ENCODE measurements at regions not wholly inside any gene's neighbourhood (a gene's known extent, or its start where the extent isn't known, plus 50 kb on each side); places are given as distances from the start of the nearest gene placed in this dataset.

DNA sequence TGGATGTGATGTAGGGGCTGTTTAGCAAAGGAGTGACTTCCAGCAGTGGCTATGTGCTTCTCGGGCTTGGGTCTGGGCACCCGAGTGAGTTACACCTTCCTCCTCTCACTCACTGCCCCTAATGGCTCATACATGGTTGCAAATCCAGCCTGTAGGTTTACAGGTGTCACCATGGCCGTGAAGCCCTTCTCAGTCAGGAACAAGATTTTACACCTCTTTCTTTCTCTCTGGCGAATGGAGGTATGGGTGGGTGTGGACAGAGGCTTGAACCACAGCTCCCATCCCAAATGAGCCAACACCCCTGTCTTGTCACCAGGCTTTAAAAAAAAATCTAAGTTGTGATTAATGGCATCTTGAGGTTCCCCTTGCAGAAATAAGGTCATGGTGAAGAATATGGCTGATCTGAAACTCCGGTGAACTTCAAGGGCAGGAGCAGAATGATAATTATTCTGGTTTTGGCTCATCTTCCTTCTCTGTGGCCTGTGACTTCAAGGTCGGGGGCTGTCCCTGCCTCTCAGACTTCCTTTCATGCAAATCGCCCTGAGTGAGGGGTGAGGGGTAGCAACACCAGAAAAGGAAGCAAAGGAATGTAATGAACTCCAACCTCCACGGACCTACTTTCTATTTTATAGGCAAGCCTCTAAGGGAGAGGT is 331.2 kb downstream of the MAF start:
- Mint-ChIP-seq H3K9me3 (ENCODE audit: unreplicated experiment) (peaks cover 5% of the 10 kb centered on the region), H3K36me3 (ENCODE audit: unreplicated experiment) (no peaks in the 10 kb centered on the region), H3K27me3 (ENCODE audit: unreplicated experiment) (peaks cover 4% of the 10 kb centered on the region), H3K4me3 (ENCODE audit: unreplicated experiment) (no peak overlapping the region), H3K4me1 (ENCODE audit: unreplicated experiment) (no peaks in the 10 kb centered on the region), H3K27ac (ENCODE audit: unreplicated experiment) (no peak overlapping the region)
- TF ChIP-seq, protein P1, sequence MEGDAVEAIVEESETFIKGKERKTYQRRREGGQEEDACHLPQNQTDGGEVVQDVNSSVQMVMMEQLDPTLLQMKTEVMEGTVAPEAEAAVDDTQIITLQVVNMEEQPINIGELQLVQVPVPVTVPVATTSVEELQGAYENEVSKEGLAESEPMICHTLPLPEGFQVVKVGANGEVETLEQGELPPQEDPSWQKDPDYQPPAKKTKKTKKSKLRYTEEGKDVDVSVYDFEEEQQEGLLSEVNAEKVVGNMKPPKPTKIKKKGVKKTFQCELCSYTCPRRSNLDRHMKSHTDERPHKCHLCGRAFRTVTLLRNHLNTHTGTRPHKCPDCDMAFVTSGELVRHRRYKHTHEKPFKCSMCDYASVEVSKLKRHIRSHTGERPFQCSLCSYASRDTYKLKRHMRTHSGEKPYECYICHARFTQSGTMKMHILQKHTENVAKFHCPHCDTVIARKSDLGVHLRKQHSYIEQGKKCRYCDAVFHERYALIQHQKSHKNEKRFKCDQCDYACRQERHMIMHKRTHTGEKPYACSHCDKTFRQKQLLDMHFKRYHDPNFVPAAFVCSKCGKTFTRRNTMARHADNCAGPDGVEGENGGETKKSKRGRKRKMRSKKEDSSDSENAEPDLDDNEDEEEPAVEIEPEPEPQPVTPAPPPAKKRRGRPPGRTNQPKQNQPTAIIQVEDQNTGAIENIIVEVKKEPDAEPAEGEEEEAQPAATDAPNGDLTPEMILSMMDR (IDR thresholded peaks at IDR 0.05): no peak
- no peak for DNase-seq (ENCODE audit: extremely low spot score, unreplicated experiment)

DNA sequence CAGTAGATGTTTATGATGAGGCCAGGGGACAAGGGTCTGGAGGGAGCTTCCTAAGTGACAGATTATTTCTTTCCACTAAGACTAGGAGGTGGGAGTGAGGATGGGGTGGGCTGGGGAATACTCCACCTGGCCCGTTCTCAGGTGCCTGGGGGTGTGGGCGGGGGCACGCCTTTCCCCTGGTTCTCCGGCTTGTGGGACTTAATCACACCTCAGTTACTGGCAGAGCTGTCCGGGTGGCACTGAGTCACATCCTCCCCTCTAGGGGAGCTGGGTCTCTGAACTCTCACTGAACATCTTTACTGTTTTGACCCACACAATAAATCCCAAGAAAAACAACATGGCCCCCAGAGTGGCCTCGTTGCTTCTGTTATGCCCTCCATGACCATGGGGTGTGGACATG is 332.8 kb downstream of the MAF start:
- no peak for DNase-seq (ENCODE audit: extremely low spot score, unreplicated experiment)
- TF ChIP-seq, protein P1 (IDR thresholded peaks at IDR 0.05): no peak
- no peaks in the 10 kb centered on the region for H3K4me1 Mint-ChIP-seq (ENCODE audit: unreplicated experiment)
- H3K9me3 Mint-ChIP-seq (ENCODE audit: unreplicated experiment): peaks cover 9% of the 10 kb centered on the region
- H3K4me3 Mint-ChIP-seq (ENCODE audit: unreplicated experiment): no peak overlapping the region
- H3K36me3 Mint-ChIP-seq (ENCODE audit: unreplicated experiment): no peaks in the 10 kb centered on the region
- peaks cover 4% of the 10 kb centered on the region for H3K27me3 Mint-ChIP-seq (ENCODE audit: unreplicated experiment)
- no peak overlapping the region for H3K27ac Mint-ChIP-seq (ENCODE audit: unreplicated experiment)

- Mint-ChIP-seq H3K36me3 (ENCODE audit: unreplicated experiment) (no peaks in the 10 kb centered on the region), H3K27me3 (ENCODE audit: unreplicated experiment) (peaks cover 4% of the 10 kb centered on the region), H3K4me1 (ENCODE audit: unreplicated experiment) (peaks cover 4% of the 10 kb centered on the region), H3K27ac (ENCODE audit: unreplicated experiment) (no peak overlapping the region), H3K4me3 (ENCODE audit: unreplicated experiment) (no peak overlapping the region), H3K9me3 (ENCODE audit: unreplicated experiment) (peaks cover 9% of the 10 kb centered on the region)
- DNase-seq (ENCODE audit: extremely low spot score, unreplicated experiment): no peak
- TF ChIP-seq, protein P1 (IDR thresholded peaks at IDR 0.05): no peak
These were observed 333.4 kb downstream of the MAF start for GRCh38 chr16:79267146-79267545.

- H3K4me3 Mint-ChIP-seq (ENCODE audit: unreplicated experiment): no peak overlapping the region
- peaks cover 9% of the 10 kb centered on the region for H3K9me3 Mint-ChIP-seq (ENCODE audit: unreplicated experiment)
- TF ChIP-seq, protein P1 (IDR thresholded peaks at IDR 0.05): no peak
- H3K36me3 Mint-ChIP-seq (ENCODE audit: unreplicated experiment): no peaks in the 10 kb centered on the region
- DNase-seq (ENCODE audit: extremely low spot score, unreplicated experiment): no peak
- peaks cover 4% of the 10 kb centered on the region for H3K27me3 Mint-ChIP-seq (ENCODE audit: unreplicated experiment)
- no peak overlapping the region for H3K27ac Mint-ChIP-seq (ENCODE audit: unreplicated experiment)
- peaks cover 4% of the 10 kb centered on the region for H3K4me1 Mint-ChIP-seq (ENCODE audit: unreplicated experiment)
These were observed 334.8 kb downstream of the MAF start for GRCh38 chr16:79265701-79266100.

GRCh38 chr16:79265196-79265595 is 335.3 kb downstream of the MAF start:
- Mint-ChIP-seq H3K4me1 (ENCODE audit: unreplicated experiment) (peaks cover 4% of the 10 kb centered on the region), H3K4me3 (ENCODE audit: unreplicated experiment) (no peak overlapping the region), H3K36me3 (ENCODE audit: unreplicated experiment) (no peaks in the 10 kb centered on the region), H3K9me3 (ENCODE audit: unreplicated experiment) (peaks cover 9% of the 10 kb centered on the region), H3K27ac (ENCODE audit: unreplicated experiment) (no peak overlapping the region), H3K27me3 (ENCODE audit: unreplicated experiment) (peaks cover 4% of the 10 kb centered on the region)
- TF ChIP-seq, protein P1 (IDR thresholded peaks at IDR 0.05): no peak
- no peak for DNase-seq (ENCODE audit: extremely low spot score, unreplicated experiment)

All from osteocyte (in vitro differentiated cells).